Activated CD4-positive, alpha-beta T cell treated with anti-CD3 and anti-CD28 coated beads, Interleukin-2, amount 50 U/mL, for 24 hours (primary cell): ENCODE measurements at regions not wholly inside any gene's neighbourhood (a gene's known extent, or its start where the extent isn't known, plus 50 kb on each side); places are given as distances from the start of the nearest gene placed in this dataset.
"Not testable (repeated sequence)": the region's sequence is repeated elsewhere in the genome, so short reads cannot be mapped to it uniquely, and the experiment has no call there.

Source experiments
- DNase-seq, 2 donors: peaks; one replicate each; pipeline ENCODE4 v3.0.0-alpha.2; 2020; ENCODE audit warnings: low read depth in 1 of 2, low spot score in 1 of 2

DNA sequence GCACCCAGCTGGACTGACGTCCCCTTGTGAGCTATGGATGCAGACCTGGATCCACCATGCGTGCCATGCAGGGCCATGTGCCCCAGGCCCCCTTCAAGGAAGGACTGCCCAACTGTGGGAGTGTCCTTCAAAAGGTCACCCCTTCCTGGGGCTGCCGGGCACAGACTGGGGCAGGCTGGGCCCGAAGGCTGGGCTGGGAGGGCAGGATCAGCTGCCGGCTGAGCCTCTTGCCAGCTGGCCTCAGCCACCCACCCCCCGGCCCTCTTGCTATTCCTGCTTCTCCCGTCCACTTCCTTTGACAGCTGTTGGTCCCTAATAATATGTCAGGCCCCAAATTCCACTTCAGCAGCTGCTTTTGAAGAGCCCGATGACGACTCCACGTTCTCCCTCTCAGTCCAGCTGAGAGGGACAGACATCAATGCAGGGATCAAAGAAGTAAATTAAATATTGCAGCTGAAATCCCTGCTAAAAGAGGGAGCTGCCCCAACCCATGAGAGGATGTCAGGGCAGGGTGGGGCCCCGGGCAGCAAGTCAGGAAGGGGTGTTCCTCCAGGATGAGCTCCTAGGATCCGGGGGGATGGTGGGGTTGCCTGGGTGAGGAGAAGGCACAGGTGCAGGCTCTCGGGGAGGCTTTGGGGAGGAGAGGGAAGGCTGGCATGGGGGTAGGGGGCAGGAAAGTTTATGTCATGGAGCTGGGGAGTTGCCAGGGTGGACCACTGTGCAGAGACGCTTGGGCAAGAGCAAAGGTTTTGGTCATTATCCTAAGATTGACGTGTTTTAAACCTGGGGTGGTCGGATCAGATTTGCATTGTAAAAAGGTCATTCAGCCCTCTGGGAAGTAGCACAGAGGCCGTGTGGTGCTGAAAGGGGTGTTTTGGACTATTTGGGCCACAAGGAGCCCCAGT lies 185.0 kb downstream of the ANKRD60 start:
- no peak for DNase-seq

DNA sequence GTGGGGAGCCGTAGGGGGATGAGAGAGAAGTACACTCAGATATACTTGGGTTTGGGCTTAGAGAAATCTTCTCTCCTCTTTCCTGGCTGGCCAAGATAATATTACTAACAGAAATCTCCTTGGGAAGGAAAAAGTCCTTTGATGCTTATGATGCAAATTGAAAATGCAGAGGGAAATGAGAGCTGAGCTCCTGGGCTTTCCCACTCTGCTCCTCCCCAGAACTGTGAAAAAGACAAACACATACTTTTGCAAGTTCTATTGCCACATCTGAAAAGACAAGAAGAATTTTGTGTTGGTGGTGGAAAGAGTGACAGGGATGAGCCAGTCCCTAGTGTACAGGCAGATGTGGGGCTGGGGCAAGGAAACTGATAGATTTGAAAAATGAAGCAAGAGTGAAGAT lies 185.9 kb downstream of the ANKRD60 start:
- no peak for DNase-seq

DNA sequence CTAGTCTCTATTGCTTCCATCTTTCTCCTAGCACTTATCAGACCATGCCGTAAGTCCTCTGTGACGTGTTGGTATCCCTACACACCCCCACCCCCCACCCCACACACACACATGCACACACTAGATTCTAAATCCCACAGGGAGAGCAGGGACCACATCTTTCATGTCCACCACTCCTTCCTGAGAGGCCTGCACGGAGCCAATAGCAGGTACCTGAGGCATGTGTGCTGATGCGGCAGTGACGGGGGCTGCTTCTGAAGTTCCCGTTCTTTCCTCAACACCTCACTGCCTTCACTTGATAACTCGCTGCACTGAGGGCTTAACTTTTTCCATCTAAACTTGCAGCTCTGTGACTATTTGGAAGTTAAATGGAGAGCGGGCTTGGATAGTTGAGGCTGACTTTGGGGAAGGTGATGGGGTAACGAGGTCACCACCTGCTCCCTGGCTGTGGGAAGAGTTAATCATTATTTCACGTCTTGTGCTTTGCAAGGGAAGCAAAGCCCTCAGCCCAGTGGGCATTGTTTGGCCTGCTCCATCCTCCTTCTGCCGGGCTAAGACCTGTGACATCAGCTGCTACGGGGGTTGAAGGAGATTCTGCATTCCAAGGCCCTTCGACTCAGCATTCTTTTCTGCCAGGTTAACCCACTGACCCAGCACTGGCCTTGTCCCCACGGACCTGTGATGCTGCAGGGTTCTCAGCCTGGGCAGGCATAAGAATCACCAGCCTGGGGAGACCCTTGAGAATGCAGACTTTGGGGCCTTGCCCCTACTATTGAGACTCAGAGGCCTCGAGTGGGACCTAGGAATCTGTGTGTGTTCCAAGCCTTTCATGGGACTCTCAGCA lies 187.8 kb downstream of the ANKRD60 start:
- no peak for DNase-seq

DNA sequence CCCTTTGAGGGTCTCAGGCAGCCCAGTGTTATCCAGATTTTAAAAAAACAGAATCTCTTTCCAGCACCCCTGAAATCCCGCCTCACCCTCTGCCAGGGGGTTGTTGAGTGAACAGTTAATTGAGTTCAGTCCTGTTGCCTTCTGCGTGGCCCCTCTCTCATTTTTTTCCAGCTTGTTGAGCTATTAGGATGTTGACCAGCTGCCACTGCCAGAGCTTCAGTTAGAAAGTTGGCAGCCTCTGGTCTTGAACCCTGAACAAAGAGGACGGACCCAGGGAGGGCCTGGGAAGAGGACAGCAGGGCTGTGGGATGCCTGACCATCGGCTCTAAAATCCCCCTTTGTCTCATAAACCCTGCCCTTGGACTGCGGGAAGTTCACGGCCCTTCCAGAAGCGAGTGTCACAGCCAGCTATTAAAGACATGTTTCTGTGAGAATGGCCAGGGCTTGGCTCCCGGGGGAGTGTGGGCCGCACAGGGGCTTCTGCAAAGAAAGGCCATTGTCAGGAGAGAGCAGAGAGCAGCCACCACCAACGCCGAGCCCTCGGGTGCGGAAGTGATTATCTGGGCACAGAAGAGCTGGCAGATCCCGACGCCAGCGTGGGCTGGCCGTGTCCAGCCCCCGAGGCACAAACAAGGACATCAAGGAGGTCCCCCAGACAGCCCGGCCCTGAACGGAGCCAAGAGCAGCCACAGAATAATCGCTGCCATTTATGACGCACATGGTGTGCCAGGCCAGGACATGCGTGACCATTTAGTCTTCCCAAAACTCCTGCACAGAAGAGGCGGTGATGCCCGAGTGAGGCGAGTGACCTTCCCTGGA lies 189.0 kb downstream of the ANKRD60 start:
- no peak for DNase-seq

DNA sequence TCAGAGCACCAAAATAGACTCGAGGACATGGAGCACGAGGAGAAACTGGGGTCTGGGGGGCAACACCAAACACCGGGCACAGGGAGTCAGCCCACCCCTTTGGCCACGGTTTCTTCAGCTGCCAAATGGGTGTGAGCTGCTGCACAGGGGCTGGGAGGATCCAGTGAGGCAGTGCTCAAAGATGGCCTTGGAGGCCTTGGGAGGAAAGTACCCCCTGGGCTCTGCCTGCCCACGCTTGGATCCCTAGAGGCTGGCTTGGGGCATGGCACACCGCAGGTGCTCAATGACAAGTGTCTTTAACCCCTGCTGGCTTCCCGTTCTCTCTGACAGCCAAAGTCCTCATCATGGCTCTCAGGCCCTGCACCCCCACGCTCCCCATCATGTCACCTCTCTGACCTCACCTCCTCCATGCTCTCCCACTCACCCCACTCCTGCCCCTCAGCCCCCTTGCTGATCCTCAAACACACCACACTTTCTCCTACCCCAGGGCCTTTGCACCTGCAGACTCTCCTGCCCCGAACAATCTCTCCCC lies 190.3 kb downstream of the ANKRD60 start:
- no peak for DNase-seq

DNA sequence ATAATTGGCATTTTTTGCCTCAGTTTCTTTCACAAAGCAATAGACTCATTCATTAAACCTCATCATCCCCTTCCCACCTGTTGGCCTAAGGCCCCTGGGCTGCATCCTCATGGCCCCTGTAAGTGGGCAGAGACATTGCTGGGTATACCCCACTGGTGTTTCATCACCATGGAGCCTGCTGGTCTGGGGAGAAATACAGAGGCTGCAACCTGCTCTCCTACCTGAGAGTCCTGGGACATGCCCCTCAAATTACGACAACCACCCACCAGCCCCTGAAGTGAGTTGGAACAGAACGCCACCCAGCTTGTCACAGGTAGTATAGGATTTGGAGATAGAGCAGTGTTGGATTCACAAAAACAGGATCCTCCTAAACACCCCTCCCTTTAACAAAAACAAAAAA lies 190.8 kb downstream of the ANKRD60 start:
- DNase-seq: no peak

DNA sequence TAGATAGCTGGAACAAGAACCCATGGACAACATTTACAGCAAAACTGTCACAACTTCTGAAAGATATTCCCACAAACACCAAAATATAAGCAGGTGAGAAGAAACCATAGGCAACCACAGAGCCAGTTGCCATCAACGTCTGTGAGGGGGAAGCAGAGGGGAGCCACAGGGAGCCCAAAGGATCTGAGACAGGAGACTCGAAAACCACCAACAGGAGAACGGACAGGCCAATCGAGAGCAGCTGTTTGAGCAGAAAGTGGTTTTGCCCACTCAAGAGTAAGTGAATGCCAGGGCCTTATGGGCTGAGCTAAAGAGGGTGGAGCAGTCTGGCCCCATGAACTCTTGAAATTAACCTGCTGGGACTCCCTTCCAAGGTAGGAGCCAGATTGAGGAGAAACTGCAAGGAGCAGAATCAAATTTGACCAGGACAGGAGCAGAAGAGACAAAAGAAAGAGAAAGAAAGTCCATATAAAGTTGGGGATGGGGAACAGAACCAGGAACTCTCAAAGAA lies 195.4 kb downstream of the ANKRD60 start:
- DNase-seq: no peak

DNA sequence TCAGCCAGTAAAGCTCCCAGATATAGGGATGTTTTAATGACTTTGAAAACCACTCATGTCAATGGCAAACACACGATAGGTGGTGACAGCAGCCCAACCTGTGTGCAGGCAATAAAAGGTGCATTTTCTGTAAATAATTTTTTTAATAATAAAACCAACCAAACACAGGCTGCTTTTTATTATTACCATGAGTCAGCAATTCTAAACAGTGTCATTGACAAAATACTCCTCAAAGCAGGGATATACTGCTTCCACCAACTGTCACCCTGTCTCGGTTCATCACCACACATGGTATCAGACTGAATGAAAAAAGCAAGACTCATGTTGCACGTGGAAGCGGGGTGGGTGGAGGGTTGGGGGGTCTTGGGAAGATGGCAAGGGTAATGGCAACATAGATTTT lies 195.9 kb downstream of the ANKRD60 start:
- no peak for DNase-seq

- DNase-seq: not testable (repeated sequence)
These were observed 197.1 kb downstream of the ANKRD60 start for GRCh38 chr20:58031350-58031749.

GRCh38 chr20:58028123-58028522 lies 200.3 kb downstream of the ANKRD60 start:
- DNase-seq: no peak

DNA sequence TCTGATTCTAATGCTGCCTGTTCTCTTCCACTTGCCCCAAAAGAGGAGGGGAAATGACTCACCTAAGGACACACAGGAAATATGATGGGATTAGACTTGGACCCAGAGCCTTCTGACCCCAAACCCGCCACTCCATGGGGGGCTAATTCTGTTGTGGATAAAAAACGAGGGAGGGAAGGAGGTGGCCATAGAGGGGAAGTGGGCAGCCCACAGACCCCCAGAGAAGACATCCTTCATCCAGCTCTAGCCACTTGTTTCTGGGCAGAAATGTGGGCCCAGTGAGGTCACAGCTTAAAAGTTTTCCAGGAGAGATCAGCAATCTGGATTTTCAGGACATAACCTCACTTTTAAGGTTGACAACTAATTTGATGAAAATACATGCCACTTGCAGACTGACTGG lies 202.1 kb downstream of the ANKRD60 start:
- no peak for DNase-seq

DNA sequence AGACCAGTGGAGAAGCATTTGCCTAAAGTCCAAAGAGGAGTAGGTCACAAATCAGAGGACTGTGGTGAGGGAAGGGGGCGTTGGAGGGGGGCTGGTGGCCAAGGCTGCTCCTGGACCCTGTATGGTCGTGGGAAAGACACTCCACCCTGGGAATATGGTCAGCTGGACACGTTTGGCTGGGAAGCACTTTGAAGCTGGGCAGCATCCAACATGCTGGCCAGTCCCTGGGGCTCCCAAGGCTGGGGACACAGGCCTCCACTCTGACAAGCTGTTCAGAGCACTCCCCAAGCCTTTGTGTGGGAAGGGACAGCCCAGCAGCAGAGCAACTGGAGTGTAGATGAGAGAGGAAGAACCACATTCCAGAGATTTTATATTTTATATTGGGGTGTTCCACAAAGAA lies 203.2 kb downstream of the ANKRD60 start:
- DNase-seq: no peak

GRCh38 chr20:58024241-58024721 lies 204.2 kb downstream of the ANKRD60 start:
- DNase-seq: no peak

- no peak for DNase-seq
These were observed 204.7 kb downstream of the ANKRD60 start for GRCh38 chr20:58023781-58024180.

- DNase-seq: no peak
These were observed 205.1 kb downstream of the ANKRD60 start for GRCh38 chr20:58023346-58023745.

GRCh38 chr20:58022711-58023110 lies 205.7 kb downstream of the ANKRD60 start:
- no peak for DNase-seq

- DNase-seq: no peak
These were observed 207.0 kb downstream of the ANKRD60 start for GRCh38 chr20:58021481-58021880.

GRCh38 chr20:58020656-58021454 lies 207.6 kb downstream of the ANKRD60 start:
- no peak for DNase-seq

DNA sequence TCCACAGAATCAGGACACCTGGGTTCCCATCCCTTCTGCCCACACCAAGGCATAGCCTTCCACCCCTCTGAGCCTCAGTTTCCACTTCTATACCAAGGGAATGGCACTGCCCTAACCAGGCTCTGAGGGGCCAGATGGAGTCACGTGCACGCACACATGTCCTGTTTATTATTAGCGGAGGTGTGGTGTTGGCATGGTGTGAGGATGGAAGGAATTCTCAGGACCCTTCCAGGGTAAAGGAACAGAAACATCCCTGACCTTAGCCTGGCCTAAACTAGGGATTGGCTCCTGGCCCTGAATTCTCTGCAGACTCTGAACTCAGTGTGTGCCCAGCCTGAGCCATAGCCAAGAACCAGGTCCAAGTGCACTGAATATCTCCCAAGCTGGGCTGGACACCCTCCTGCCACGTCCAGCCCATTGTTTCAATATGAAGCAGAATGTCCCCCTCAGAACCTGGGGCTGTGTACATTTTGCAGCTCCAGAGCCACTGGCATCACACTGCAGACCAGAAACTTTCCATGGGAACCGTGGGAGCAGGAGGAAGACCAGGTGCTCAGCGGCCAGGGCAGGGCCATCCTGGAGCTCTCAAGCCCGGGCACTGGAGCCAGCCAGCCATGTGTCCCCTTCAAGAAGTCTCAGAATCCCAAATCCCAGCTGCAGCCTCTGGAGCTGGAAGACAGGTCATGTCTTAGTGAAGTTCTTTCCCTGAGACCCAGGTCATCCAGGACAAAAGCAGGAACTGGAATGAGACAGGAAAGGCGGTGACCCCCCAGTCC lies 208.4 kb downstream of the ANKRD60 start:
- no peak for DNase-seq
